PC-3 (cell line): ENCODE measurements at regions not wholly inside any gene's neighbourhood (a gene's known extent, or its start where the extent isn't known, plus 50 kb on each side); places are given as distances from the start of the nearest gene placed in this dataset.

Experiments used
- ATAC-seq: fragments of 200-7000 bp; cut with Tn5 transposase; 2 replicates; pipeline ENCODE4 v1.9.1; 2020; ENCODE audit warnings: mild to moderate bottlenecking, moderate library complexity
- BruUV-seq: library from RNA; stranded (reverse); fragments of 400-500 nt; replicated peaks from 2 replicates; lab custom pipeline; 2021; lab: Mats Ljungman, UMichigan
- CTCF ChIA-PET: fragments of 300-600 bp; sonication (Branson Sonifier 250); formaldehyde crosslinking; loops from one replicate; lab custom pipeline; 2022; ENCODE audit warnings: antibody characterized with exemption; lab: Charles Lee
- POLR2A ChIA-PET: fragments of 300-600 bp; sonication (Branson Sonifier 250); formaldehyde crosslinking; loops from one replicate; lab custom pipeline; 2022; ENCODE audit warnings: antibody characterized with exemption; ENCODE audit not compliant: unreplicated experiment; lab: Charles Lee
- DNase-seq: peaks from one replicate; pipeline ENCODE4 v3.0.0-alpha.2; 2015
- H2AFZ ChIP-seq: fragments of 300-600 bp; sonication (generic); 2 replicates; pipeline ENCODE4 v1.6.0; 2016; ENCODE audit warnings: antibody characterized with exemption, low read length
- H3F3A ChIP-seq: fragments of 300-600 bp; sonication (generic); one replicate; pipeline ENCODE4 v1.6.0; 2017; ENCODE audit warnings: antibody characterized with exemption, low read length, control low read depth, mild to moderate bottlenecking; ENCODE audit not compliant: unreplicated experiment
- H3K27ac ChIP-seq: fragments of 300-600 bp; sonication (generic); 2 replicates; pipeline ENCODE4 v1.5.1; 2016; ENCODE audit warnings: mild to moderate bottlenecking, low read length
- H3K27me3 ChIP-seq: fragments of 300-600 bp; sonication (generic); 2 replicates; pipeline ENCODE4 v1.6.1; 2016; ENCODE audit warnings: low read length, mixed read lengths
- H3K36me3 ChIP-seq: fragments of 300-600 bp; sonication (generic); 2 replicates; pipeline ENCODE4 v1.6.1; 2016; ENCODE audit warnings: low read depth, mixed run types, low read length, mixed read lengths
- H3K4me1 ChIP-seq: fragments of 300-600 bp; sonication (generic); 2 replicates; pipeline ENCODE4 v1.5.1; 2016; ENCODE audit warnings: low read length; ENCODE audit not compliant: insufficient read depth
- H3K4me2 ChIP-seq: fragments of 300-600 bp; sonication (generic); 2 replicates; pipeline ENCODE4 v1.6.0; 2016; ENCODE audit warnings: low read length
- H3K4me3 ChIP-seq: fragments of 300-600 bp; sonication (generic); 2 replicates; pipeline ENCODE4 v1.5.1; 2016; ENCODE audit warnings: mild to moderate bottlenecking, low read length, mixed read lengths
- H3K79me2 ChIP-seq: fragments of 300-600 bp; sonication (generic); 2 replicates; pipeline ENCODE4 v1.6.1; 2017; ENCODE audit warnings: low read length, mixed read lengths
- H3K9ac ChIP-seq: fragments of 300-600 bp; sonication (generic); 2 replicates; pipeline ENCODE4 v1.6.0; 2016; ENCODE audit warnings: mild to moderate bottlenecking, low read length
- H3K9me2 ChIP-seq: fragments of 300-600 bp; sonication (generic); replicated peaks from 2 replicates; pipeline ENCODE4 v1.6.1; 2016; ENCODE audit warnings: mixed run types, low read length, mixed read lengths
- H3K9me3 ChIP-seq: fragments of 300-600 bp; sonication (generic); 2 replicates; pipeline ENCODE4 v1.6.1; 2016; ENCODE audit warnings: low read length, mixed read lengths
- H4K20me1 ChIP-seq: fragments of 300-600 bp; sonication (generic); 2 replicates; pipeline ENCODE4 v1.6.1; 2016; ENCODE audit warnings: low read length, mixed read lengths
- EZH2 ChIP-seq: fragments of 300-600 bp; sonication (generic); IDR thresholded peaks from one replicate; pipeline ENCODE4 v1.6.1; 2017; ENCODE audit warnings: antibody characterized with exemption, mild to moderate bottlenecking, low read length; ENCODE audit not compliant: unreplicated experiment
- EZH2phosphoT487 ChIP-seq: fragments of 300-600 bp; sonication (generic); IDR thresholded peaks from 2 replicates; pipeline ENCODE4 v1.6.1; 2018; ENCODE audit warnings: mild to moderate bottlenecking, antibody characterized with exemption, low read length, borderline replicate concordance
- intact Hi-C: fragments of 100-400 bp; cut with micrococcal nuclease; formaldehyde crosslinking; loops from 2 replicates; pipeline ENCODE4 v1.9.0; 2023
- TF ChIP-seq, protein P1 (sequence below): fragments of 300-600 bp; sonication (generic); conservative IDR thresholded peaks from 2 replicates; pipeline ENCODE4 v1.5.1; 2017; ENCODE audit warnings: antibody characterized with exemption, low read depth, mild to moderate bottlenecking, low read length

DNA sequence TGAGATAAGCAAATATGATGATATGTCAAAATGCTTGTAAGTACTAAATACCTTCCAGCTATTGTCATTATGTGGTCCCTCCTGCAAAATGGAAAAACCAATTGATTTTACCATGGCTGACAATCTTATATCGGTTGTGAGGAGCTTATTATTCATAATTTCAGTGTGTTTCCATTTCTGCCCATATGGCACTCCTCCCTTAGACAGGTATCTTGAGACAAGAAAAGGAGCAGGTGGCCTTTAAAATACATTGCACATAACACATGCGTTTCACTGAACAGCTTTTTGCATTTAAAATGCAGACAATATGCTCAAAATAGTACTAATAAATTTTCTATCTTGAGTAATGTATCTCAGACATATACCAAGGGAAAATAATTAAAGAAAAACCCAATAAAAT, 60.2 kb upstream of the SH3RF3 start:
- Histone ChIP-seq H3K9me3 (no peaks in the 10 kb centered on the region), H3K27ac (no peak overlapping the region), H3K36me3 (no peaks in the 10 kb centered on the region), H2AFZ (no peak overlapping the region), H4K20me1 (no peaks in the 10 kb centered on the region), H3K4me3 (no peak overlapping the region), H3K9ac (no peak overlapping the region), H3K4me2 (no peak overlapping the region), H3K4me1 (no peaks in the 10 kb centered on the region), H3F3A (no peaks in the 10 kb centered on the region), H3K9me2 (no peaks in the 10 kb centered on the region), H3K27me3 (no peaks in the 10 kb centered on the region), H3K79me2 (no peaks in the 10 kb centered on the region)
- ChIA-PET POLR2A (no interaction called here), CTCF (no interaction called here)
- ATAC-seq (no peak), DNase-seq (no peak)
- TF ChIP-seq EZH2 = no peak
- TF ChIP-seq, protein P1, sequence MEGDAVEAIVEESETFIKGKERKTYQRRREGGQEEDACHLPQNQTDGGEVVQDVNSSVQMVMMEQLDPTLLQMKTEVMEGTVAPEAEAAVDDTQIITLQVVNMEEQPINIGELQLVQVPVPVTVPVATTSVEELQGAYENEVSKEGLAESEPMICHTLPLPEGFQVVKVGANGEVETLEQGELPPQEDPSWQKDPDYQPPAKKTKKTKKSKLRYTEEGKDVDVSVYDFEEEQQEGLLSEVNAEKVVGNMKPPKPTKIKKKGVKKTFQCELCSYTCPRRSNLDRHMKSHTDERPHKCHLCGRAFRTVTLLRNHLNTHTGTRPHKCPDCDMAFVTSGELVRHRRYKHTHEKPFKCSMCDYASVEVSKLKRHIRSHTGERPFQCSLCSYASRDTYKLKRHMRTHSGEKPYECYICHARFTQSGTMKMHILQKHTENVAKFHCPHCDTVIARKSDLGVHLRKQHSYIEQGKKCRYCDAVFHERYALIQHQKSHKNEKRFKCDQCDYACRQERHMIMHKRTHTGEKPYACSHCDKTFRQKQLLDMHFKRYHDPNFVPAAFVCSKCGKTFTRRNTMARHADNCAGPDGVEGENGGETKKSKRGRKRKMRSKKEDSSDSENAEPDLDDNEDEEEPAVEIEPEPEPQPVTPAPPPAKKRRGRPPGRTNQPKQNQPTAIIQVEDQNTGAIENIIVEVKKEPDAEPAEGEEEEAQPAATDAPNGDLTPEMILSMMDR = no peak
- TF ChIP-seq EZH2phosphoT487 = no peak
- no TSS peak for BruUV-seq
- intact Hi-C loops = no loop called here

DNA sequence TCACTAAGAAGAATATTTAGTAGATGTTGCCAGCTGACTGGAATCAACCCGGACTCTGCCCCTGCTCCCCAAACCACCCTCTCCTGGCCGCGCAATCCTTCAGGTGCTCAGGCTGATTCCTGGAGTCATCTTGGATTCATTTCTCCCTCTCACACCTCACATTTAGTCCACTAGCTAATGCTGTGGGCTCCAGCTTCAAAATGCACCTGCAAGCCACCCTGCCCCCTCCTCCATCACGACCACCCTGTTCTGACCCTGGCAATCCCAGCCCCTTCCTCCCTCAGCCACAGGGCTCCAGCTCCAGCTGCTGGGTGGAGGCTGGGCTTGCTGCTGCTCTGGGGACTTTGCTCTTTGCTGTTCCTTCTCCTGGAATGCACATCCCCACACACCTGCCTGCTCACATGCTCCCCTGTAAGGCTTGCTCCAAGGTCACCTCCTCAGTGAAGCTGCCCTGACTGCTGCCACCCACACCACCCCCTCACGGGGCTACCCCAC, 61.3 kb upstream of the SH3RF3 start:
- no peak for DNase-seq
- intact Hi-C loops = no loop called here
- H3K27me3 ChIP-seq = no peaks in the 10 kb centered on the region
- no TSS peak for BruUV-seq
- no peaks in the 10 kb centered on the region for H3K9me3 ChIP-seq
- no peaks in the 10 kb centered on the region for H3K9me2 ChIP-seq
- CTCF ChIA-PET = no interaction called here
- no peaks in the 10 kb centered on the region for H3F3A ChIP-seq
- H3K9ac ChIP-seq = no peak overlapping the region
- POLR2A ChIA-PET = no interaction called here
- no peaks in the 10 kb centered on the region for H3K36me3 ChIP-seq
- ATAC-seq = no peak
- no peaks in the 10 kb centered on the region for H4K20me1 ChIP-seq
- no peaks in the 10 kb centered on the region for H3K79me2 ChIP-seq
- H3K4me1 ChIP-seq = no peaks in the 10 kb centered on the region
- no peak overlapping the region for H3K4me3 ChIP-seq
- H2AFZ ChIP-seq = no peak overlapping the region
- H3K4me2 ChIP-seq = no peak overlapping the region
- no peak for TF ChIP-seq EZH2phosphoT487
- TF ChIP-seq EZH2 = no peak
- TF ChIP-seq, protein P1 = no peak
- H3K27ac ChIP-seq = no peak overlapping the region

DNA sequence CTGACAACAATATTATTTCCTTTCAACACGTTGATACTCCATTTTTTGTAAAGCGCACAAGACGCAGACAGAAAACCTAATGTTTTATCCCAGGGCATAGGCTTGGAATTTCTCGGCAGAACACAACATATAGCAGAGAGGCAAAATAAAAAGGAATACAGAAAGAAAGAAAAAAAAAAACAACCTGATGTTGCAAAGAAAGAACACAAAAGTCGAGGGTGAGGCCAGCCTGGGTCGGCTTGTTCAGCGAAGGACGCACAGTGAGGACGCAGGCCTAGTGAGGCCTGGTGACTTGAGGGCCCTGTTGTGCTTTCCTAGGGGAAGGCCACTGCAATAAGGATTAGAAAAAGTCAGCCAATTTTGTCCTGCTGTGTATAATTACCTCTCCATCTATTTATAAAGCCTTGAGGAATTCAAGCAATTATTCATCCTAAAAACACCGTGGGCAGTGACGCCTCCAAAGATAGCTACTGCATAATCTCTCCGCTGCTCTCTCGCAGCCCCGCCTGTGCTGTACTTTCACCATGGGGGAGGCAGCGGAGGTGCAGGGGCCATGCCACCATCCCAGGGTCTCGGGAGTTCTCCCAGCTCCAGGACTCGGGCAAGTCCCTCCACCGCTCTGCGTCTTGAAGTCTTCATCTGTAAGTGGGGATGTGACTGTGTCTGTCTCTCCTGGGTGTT, 61.9 kb upstream of the SH3RF3 start:
- no TSS peak for BruUV-seq
- Histone ChIP-seq H2AFZ (no peak overlapping the region), H4K20me1 (no peaks in the 10 kb centered on the region), H3K4me3 (no peak overlapping the region), H3K27ac (no peak overlapping the region), H3K79me2 (no peaks in the 10 kb centered on the region), H3K27me3 (no peaks in the 10 kb centered on the region), H3K4me1 (no peaks in the 10 kb centered on the region), H3F3A (no peaks in the 10 kb centered on the region), H3K4me2 (no peak overlapping the region), H3K9me2 (no peaks in the 10 kb centered on the region), H3K36me3 (no peaks in the 10 kb centered on the region), H3K9me3 (no peaks in the 10 kb centered on the region), H3K9ac (no peak overlapping the region)
- TF ChIP-seq EZH2 (no peak), EZH2phosphoT487 (no peak)
- TF ChIP-seq, protein P1 = no peak
- intact Hi-C loops = no loop called here
- POLR2A ChIA-PET = no interaction called here
- no peak for ATAC-seq
- DNase-seq = no peak
- CTCF ChIA-PET = no interaction called here
